ENCODE measurements at regions not wholly inside any gene's neighbourhood (a gene's known extent, or its start where the extent isn't known, plus 50 kb on each side); places are given as distances from the start of the nearest gene placed in this dataset.

DNA sequence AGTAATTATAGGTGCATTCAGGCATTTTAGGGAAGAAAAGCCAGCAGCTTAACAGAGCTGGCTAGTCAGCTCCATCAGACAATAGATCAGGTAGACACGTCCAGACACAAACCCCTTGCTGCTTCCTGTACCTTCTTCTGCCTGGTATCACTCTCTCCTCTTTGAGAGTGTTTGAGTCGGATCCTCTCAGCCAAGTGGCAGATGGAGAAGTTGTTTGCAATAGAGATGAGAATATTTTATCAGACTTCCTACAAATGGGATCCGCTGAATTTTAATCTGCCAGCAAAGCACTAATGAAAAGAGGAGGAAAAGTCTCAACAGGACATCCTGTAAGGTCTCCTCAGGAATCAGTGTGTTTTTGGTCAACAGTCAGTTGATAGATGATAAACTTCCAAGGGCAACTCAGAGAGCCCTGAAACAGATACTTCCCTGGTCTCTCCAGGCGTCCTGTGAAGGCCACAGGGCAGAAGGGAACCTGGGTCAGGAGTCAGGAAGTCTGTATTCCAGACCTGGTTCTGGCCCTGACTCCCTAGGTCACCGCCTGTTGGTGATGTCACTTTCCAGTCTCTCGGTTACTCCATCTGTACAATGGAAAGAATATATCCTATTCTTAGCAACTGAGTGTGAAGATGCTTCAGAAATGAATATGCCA lies 62.1 kb upstream of the PROX1 start:
- intact Hi-C loops (cut with DNase I), result no loop called here
- DNase-seq, result no peak

- intact Hi-C loops (cut with DNase I), result no loop called here
- DNase-seq, result no peak
These were observed 59.9 kb upstream of the PROX1 start for GRCh38 chr1:213927846-213928245.

- intact Hi-C loops (cut with DNase I), result no loop called here
These were observed 58.4 kb upstream of the PROX1 start for GRCh38 chr1:213929398-213929797.

GRCh38 chr1:213931836-213932235 lies 55.9 kb upstream of the PROX1 start:
- intact Hi-C loops (cut with DNase I), result no loop called here

More at GRCh38 chr1:213929398-213929797, 58.4 kb upstream of the PROX1 start:
- DNase-seq, result no peak

GRCh38 chr1:213933336-213933735 lies 54.4 kb upstream of the PROX1 start:
- DNase-seq, result no peak
- intact Hi-C loops (cut with DNase I), result no loop called here

More at GRCh38 chr1:213931836-213932235, 55.9 kb upstream of the PROX1 start:
- DNase-seq, result peak in 4 of 42 donors; percentile 3 to 8 (median 4)

DNA sequence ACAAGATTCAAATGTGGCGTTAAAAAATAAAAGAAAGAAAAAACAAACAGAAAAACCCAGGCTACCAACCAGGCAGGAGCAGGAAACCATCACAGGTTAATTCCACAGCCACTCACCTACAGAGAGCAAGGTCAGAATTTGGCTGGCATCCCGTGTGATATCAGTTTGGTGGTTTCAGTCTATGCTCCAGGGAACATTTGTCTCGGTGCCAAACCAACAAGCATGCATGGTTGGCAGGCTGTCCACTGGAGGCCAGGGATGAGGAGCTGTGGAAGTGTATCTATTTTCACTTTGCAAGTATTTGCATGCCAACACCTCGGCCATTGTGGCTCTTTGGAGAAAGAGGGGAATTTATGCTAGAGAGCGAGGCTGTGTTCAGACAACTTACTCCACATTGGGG lies 53.1 kb upstream of the PROX1 start:
- no peak for DNase-seq

DNA sequence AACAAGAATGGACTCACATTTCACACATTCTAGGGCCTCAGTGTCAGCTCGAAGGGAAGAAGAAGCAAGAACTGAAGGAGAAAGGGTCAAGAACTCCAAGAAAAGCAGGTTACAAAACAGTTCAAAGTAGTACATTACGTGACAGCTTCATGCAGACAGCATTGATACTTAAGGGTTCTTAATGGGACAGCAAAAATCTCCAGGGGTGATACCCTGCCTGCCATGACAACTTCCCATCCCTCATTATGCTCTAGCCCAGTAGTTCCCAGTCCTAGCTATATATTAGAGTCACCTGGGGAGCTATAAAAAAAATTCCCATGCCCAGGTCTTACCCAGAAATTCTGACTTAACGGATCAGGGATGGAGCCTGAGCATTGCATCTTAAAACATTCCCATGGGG lies 51.2 kb upstream of the PROX1 start:
- DNase-seq, result no peak

More for the DNA sequence above, 53.1 kb upstream of the PROX1 start:
- intact Hi-C loops (cut with DNase I), result no loop called here

More for the DNA sequence above, 51.2 kb upstream of the PROX1 start:
- intact Hi-C loops (cut with DNase I), result no loop called here
